Panc1 (cell line): ENCODE measurements at regions not wholly inside any gene's neighbourhood (a gene's known extent, or its start where the extent isn't known, plus 50 kb on each side); places are given as distances from the start of the nearest gene placed in this dataset.

Experiments
- ATAC-seq: fragments of 200-7000 bp; cut with Tn5 transposase; 2 replicates; pipeline ENCODE4 v1.9.1; 2020; ENCODE audit warnings: mild to moderate bottlenecking, moderate library complexity
- BruUV-seq: library from RNA; stranded (reverse); fragments of 400-500 nt; replicated peaks from 2 replicates; lab custom pipeline; 2021; lab: Mats Ljungman, UMichigan
- CTCF ChIA-PET: fragments of 300-600 bp; sonication (Branson Sonifier 250); formaldehyde crosslinking; loops from one replicate; lab custom pipeline; 2022; ENCODE audit warnings: antibody characterized with exemption; lab: Charles Lee
- POLR2A ChIA-PET: fragments of 300-600 bp; sonication (Branson Sonifier 250); formaldehyde crosslinking; loops from one replicate; lab custom pipeline; 2022; ENCODE audit warnings: antibody characterized with exemption; lab: Charles Lee
- DNase-seq: peaks from one replicate; pipeline ENCODE4 v3.0.0-alpha.2; 2010; ENCODE audit warnings: low read depth, low spot score
- H3K27ac ChIP-seq: 2 replicates; pipeline ENCODE4 v1.5.1; 2011; ENCODE audit warnings: mild to moderate bottlenecking, low read length, inconsistent platforms
- H3K27me3 ChIP-seq: fragments of 200-500 bp; sonication (Bioruptor generic); 2 replicates; pipeline ENCODE4 v1.6.0; 2014; ENCODE audit warnings: low read length, inconsistent platforms; ENCODE audit not compliant: control insufficient read depth, insufficient read depth
- H3K36me3 ChIP-seq: fragments of 200-500 bp; sonication (Bioruptor generic); 2 replicates; pipeline ENCODE4 v1.5.1; 2014; ENCODE audit warnings: inconsistent platforms, mild to moderate bottlenecking, low read length, moderate library complexity; ENCODE audit not compliant: control insufficient read depth, insufficient read depth
- H3K4me1 ChIP-seq: 2 replicates; pipeline ENCODE4 v1.5.1; 2011; ENCODE audit warnings: inconsistent platforms, mild to moderate bottlenecking, low read length, moderate library complexity; ENCODE audit not compliant: control insufficient read depth, insufficient read depth
- H3K4me3 ChIP-seq, 2 experiments: 2 replicates each; pipeline ENCODE4 v1.5.1; 2011 to 2012; ENCODE audit warnings: low read depth in 2 of 2, low read length in 2 of 2, mild to moderate bottlenecking in 2 of 2, inconsistent platforms in 1 of 2, moderate library complexity in 1 of 2
- H3K9me3 ChIP-seq: fragments of 200-500 bp; sonication (Bioruptor generic); 2 replicates; pipeline ENCODE4 v1.5.1; 2014; ENCODE audit warnings: low read depth, mild to moderate bottlenecking, inconsistent platforms, low read length, moderate library complexity; ENCODE audit not compliant: control insufficient read depth, insufficient read depth
- CTCF ChIP-seq: fragments of 450-650 bp; IDR thresholded peaks from 2 replicates; pipeline ENCODE4 v1.5.1; 2017; ENCODE audit warnings: mild to moderate bottlenecking
- POLR2AphosphoS5 ChIP-seq: IDR thresholded peaks from 2 replicates; pipeline ENCODE4 v1.6.1; 2012; ENCODE audit warnings: mild to moderate bottlenecking, low read depth, low read length, moderate library complexity
- REST ChIP-seq, 2 experiments: IDR thresholded peaks; 2 replicates each; pipeline ENCODE4 v1.6.1; 2011 to 2012; ENCODE audit warnings: low read depth in 2 of 2, control low read depth in 1 of 2, low read length in 1 of 2, mild to moderate bottlenecking in 1 of 2, moderate library complexity in 1 of 2; ENCODE audit not compliant: insufficient read depth in 1 of 2
- SIN3A ChIP-seq: IDR thresholded peaks from 2 replicates; pipeline ENCODE4 v1.6.1; 2012; ENCODE audit warnings: low read depth, mild to moderate bottlenecking, low read length, moderate library complexity, borderline replicate concordance; ENCODE audit not compliant: insufficient read depth
- TCF7L2 ChIP-seq: IDR thresholded peaks from 2 replicates; pipeline ENCODE4 v1.6.1; 2011; ENCODE audit warnings: mild to moderate bottlenecking, low read depth, low read length, inconsistent platforms
- in situ Hi-C: cut with HindIII; loops from 2 replicates; pipeline ENCODE4 v1.10.0; 2016; ENCODE audit warnings: low sequenced_read_pairs, low pct_unique_long_range_greater_than_20kb
- intact Hi-C: fragments of 100-400 bp; cut with micrococcal nuclease; formaldehyde crosslinking; loops from one replicate; pipeline ENCODE4 v1.10.0; 2022; ENCODE audit not compliant: unreplicated experiment

- POLR2A ChIA-PET = no interaction called here
- ATAC-seq (no peak), DNase-seq (no peak)
- CTCF ChIA-PET = no interaction called here
- no peaks in the 10 kb centered on the region for H3K27me3 ChIP-seq
- in situ Hi-C loops (no loop called here), intact Hi-C loops (no loop called here)
- H3K27ac ChIP-seq = no peak overlapping the region
- no peaks in the 10 kb centered on the region for H3K36me3 ChIP-seq
- BruUV-seq = no TSS peak
- H3K9me3 ChIP-seq = no peaks in the 10 kb centered on the region
- no peaks in the 10 kb centered on the region for H3K4me1 ChIP-seq
- no peak for TF ChIP-seq CTCF
- TF ChIP-seq SIN3A = no peak
- TF ChIP-seq REST (IDR thresholded peaks at IDR 0.05; ENCODE audit: insufficient read depth in 1 of 2, low read depth in 2 of 2, low read length in 1 of 2) = no peak
- TF ChIP-seq TCF7L2 = no peak
- TF ChIP-seq POLR2AphosphoS5 = no peak
- no peak overlapping the region for H3K4me3 ChIP-seq
Measured at GRCh38 chr7:49295146-49295545, 370.8 kb downstream of the CDC14C start.

- H3K36me3 ChIP-seq = no peaks in the 10 kb centered on the region
- TF ChIP-seq REST (IDR thresholded peaks at IDR 0.05; ENCODE audit: insufficient read depth in 1 of 2, low read depth in 2 of 2, low read length in 1 of 2) (no peak), POLR2AphosphoS5 (no peak), CTCF (no peak), SIN3A (no peak), TCF7L2 (no peak)
- BruUV-seq = no TSS peak
- CTCF ChIA-PET = no interaction called here
- H3K4me1 ChIP-seq = no peaks in the 10 kb centered on the region
- in situ Hi-C loops (no loop called here), intact Hi-C loops (no loop called here)
- POLR2A ChIA-PET = no interaction called here
- ATAC-seq (no peak), DNase-seq (no peak)
- H3K27me3 ChIP-seq = no peaks in the 10 kb centered on the region
- H3K27ac ChIP-seq = no peak overlapping the region
- H3K9me3 ChIP-seq = no peaks in the 10 kb centered on the region
- H3K4me3 ChIP-seq = no peak overlapping the region
Measured at GRCh38 chr7:49297958-49298357, 373.6 kb downstream of the CDC14C start.
